Calu3 (cell line): ENCODE measurements at regions not wholly inside any gene's neighbourhood (a gene's known extent, or its start where the extent isn't known, plus 50 kb on each side); places are given as distances from the start of the nearest gene placed in this dataset.

Experiments
- BruUV-seq: library from RNA; stranded (reverse); fragments of 400-500 nt; replicated peaks from 2 replicates; lab custom pipeline; 2021; lab: Mats Ljungman, UMichigan
- CTCF ChIA-PET: fragments of 300-600 bp; sonication (Branson Sonifier 250); formaldehyde crosslinking; loops from one replicate; lab custom pipeline; 2022; ENCODE audit warnings: antibody characterized with exemption; lab: Charles Lee
- DNase-seq: peaks from one replicate; pipeline ENCODE4 v3.0.0; 2022
- H3K27ac Mint-ChIP-seq: one replicate; pipeline ENCODE4 v1.8.0; 2022; ENCODE audit warnings: mixed read lengths; ENCODE audit not compliant: unreplicated experiment
- H3K27me3 Mint-ChIP-seq: one replicate; pipeline ENCODE4 v1.8.0; 2022; ENCODE audit warnings: mixed read lengths; ENCODE audit not compliant: unreplicated experiment
- H3K36me3 Mint-ChIP-seq: one replicate; pipeline ENCODE4 v1.8.0; 2022; ENCODE audit warnings: mild to moderate bottlenecking, moderate library complexity, mixed read lengths; ENCODE audit not compliant: insufficient read depth, unreplicated experiment
- H3K4me1 Mint-ChIP-seq: one replicate; pipeline ENCODE4 v1.8.0; 2022; ENCODE audit warnings: mild to moderate bottlenecking, low read depth, mixed read lengths; ENCODE audit not compliant: unreplicated experiment
- H3K4me3 Mint-ChIP-seq: one replicate; pipeline ENCODE4 v1.8.0; 2022; ENCODE audit warnings: mild to moderate bottlenecking, low read depth, moderate library complexity, mixed read lengths; ENCODE audit not compliant: unreplicated experiment
- H3K9me3 Mint-ChIP-seq: one replicate; pipeline ENCODE4 v1.8.0; 2022; ENCODE audit warnings: low read depth, mixed read lengths; ENCODE audit not compliant: unreplicated experiment
- intact Hi-C: fragments of 100-400 bp; cut with micrococcal nuclease; formaldehyde crosslinking; loops from one replicate; pipeline ENCODE4 v1.10.0; 2022; ENCODE audit not compliant: unreplicated experiment
- TF ChIP-seq, protein P1 (sequence below): fragments of 200-600 bp; IDR thresholded peaks from one replicate; pipeline ENCODE4 v1.8.0; 2022; ENCODE audit warnings: antibody characterized with exemption; ENCODE audit not compliant: unreplicated experiment

DNA sequence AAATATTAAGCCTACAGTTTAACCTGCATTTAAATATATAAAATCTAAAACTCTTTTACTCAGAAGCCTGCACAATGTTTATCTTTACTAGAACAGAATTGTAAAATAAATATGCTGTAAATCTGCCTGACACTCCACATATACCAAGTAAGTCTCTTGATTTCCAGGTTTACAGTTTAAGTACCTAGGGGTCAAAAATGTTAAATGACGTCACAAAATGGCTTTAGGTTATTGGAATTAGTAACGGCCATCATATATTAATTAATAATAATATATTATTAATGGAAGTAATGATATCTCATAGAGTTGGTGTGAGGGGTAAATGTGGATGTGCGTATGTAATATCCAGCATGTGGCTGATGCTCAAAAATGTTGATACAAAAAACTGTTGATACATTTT, 114.8 kb upstream of the ANO5 start:
- Mint-ChIP-seq H3K27ac (no peak overlapping the region), H3K9me3 (peaks cover 5% of the 10 kb centered on the region), H3K36me3 (no peaks in the 10 kb centered on the region), H3K4me1 (peaks cover 25% of the 10 kb centered on the region), H3K4me3 (no peak overlapping the region), H3K27me3 (no peaks in the 10 kb centered on the region)
- TF ChIP-seq, protein P1, sequence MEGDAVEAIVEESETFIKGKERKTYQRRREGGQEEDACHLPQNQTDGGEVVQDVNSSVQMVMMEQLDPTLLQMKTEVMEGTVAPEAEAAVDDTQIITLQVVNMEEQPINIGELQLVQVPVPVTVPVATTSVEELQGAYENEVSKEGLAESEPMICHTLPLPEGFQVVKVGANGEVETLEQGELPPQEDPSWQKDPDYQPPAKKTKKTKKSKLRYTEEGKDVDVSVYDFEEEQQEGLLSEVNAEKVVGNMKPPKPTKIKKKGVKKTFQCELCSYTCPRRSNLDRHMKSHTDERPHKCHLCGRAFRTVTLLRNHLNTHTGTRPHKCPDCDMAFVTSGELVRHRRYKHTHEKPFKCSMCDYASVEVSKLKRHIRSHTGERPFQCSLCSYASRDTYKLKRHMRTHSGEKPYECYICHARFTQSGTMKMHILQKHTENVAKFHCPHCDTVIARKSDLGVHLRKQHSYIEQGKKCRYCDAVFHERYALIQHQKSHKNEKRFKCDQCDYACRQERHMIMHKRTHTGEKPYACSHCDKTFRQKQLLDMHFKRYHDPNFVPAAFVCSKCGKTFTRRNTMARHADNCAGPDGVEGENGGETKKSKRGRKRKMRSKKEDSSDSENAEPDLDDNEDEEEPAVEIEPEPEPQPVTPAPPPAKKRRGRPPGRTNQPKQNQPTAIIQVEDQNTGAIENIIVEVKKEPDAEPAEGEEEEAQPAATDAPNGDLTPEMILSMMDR: no peak
- intact Hi-C loops: no loop called here
- DNase-seq: no peak
- BruUV-seq: no TSS peak
- CTCF ChIA-PET: no interaction called here

DNA sequence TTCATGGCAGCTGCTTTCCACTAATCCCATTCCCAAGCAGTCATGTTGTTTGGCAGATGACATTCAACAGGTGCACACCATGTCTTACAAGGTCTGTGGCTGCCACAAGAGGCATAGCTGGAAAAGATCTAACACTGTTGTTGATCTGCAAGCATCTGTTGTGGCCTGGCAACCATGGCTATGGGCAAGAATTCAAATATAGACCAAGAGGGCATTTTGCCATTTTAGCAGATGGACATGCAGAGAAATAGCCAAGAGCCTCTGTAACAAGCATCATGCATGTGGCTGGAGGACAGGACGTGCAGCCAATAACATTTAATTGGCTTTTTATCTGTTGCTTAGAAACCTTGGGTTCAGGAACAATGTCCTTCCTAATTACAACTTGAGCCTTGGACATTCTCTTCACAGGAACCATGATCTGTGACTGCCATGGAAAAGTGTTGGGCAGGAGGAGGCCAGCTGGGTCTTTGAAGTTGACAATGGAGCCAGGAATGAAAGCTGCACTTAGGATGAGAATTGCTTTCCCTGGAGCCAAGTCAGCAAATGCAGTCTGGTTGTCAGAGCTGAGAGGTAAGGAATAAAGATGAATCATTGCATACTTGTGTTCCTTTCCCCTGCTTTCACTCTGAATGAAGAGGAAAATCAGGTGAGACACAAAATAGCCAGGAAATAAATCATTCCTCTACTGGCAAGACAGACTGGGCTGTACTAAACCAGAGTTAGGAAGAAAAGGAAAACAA, 113.6 kb upstream of the ANO5 start:
- Mint-ChIP-seq H3K4me1 (peaks cover 25% of the 10 kb centered on the region), H3K9me3 (peaks cover 5% of the 10 kb centered on the region), H3K27me3 (no peaks in the 10 kb centered on the region), H3K27ac (no peak overlapping the region), H3K36me3 (no peaks in the 10 kb centered on the region), H3K4me3 (no peak overlapping the region)
- BruUV-seq: no TSS peak
- TF ChIP-seq, protein P1: no peak
- CTCF ChIA-PET: no interaction called here
- intact Hi-C loops: no loop called here
- DNase-seq: no peak

DNA sequence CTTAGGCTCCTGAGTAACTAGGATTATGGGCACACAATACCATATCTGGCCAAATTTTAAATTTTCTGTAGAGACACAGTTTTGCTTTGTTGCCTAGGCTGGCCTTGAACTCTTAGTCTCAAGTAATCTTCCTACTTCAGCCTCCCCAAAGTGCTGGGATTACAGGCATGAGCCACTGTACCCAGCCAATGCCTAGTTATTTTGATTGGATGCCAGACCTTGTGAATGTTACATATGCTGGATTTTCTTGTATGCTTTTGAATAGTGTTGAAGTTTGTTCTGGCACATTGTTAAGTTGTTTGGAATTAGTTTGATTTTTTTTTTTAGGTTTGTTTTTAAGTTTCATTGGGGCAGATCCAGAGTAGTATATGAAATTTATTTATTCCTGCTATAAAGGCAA, 110.7 kb upstream of the ANO5 start:
- Mint-ChIP-seq H3K27ac (no peak overlapping the region), H3K4me3 (no peak overlapping the region), H3K36me3 (no peaks in the 10 kb centered on the region), H3K27me3 (no peaks in the 10 kb centered on the region), H3K4me1 (peaks cover 16% of the 10 kb centered on the region), H3K9me3 (peaks cover 5% of the 10 kb centered on the region)
- intact Hi-C loops: no loop called here
- DNase-seq: no peak
- BruUV-seq: no TSS peak
- TF ChIP-seq, protein P1: no peak
- CTCF ChIA-PET: no interaction called here

DNA sequence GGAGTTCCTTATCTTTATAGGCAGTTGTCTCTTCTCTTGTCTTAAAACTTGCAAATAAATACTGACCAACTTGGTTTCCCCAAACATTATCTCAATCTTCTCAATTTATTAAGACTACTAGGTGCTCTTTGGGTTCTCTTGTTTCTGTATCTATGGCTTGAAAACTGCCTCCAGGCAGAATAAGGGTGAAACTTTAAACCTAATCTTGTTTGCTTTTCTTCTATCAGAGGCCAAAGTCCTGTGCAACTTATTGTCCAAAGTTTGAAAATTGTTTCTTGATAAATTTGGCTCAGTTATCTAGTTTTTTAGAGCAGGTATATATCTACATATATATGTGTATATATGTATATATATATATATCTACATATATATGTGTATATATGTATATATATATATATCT, 110.1 kb upstream of the ANO5 start:
- H3K4me3 Mint-ChIP-seq: no peak overlapping the region
- intact Hi-C loops: no loop called here
- DNase-seq: no peak
- H3K4me1 Mint-ChIP-seq: peaks cover 16% of the 10 kb centered on the region
- H3K27ac Mint-ChIP-seq: no peak overlapping the region
- no peaks in the 10 kb centered on the region for H3K27me3 Mint-ChIP-seq
- H3K36me3 Mint-ChIP-seq: no peaks in the 10 kb centered on the region
- no TSS peak for BruUV-seq
- CTCF ChIA-PET: no interaction called here
- H3K9me3 Mint-ChIP-seq: peaks cover 5% of the 10 kb centered on the region
- TF ChIP-seq, protein P1: no peak
